ENCODE measurements at regions not wholly inside any gene's neighbourhood (a gene's known extent, or its start where the extent isn't known, plus 50 kb on each side); places are given as distances from the start of the nearest gene placed in this dataset.

GRCh38 chr3:74045000-74045399 is 420.3 kb upstream of the PDZRN3 start:
- Histone ChIP-seq H3K4me1 (no peaks in the 10 kb centered on the region), H3K9me3 (no peaks in the 10 kb centered on the region), H3K4me2 (no peak overlapping the region), H3K4me3 (no peak overlapping the region), H3K27ac (no peak overlapping the region)
- FAIRE-seq (no peak), ATAC-seq (no peak), DNase-seq (ENCODE audit: low read depth in 1 of 2, low spot score in 1 of 2) (no peak)
- POLR2A ChIA-PET, result no interaction called here
- 37% methylated on average over 2 of the region's 2 CpGs for WGBS (ENCODE audit: missing lambda C conversion rate)
- TF ChIP-seq USF2 (IDR thresholded peaks at IDR 0.05), result no peak
- no peak for TF ChIP-seq RAD21 (conservative IDR thresholded peaks at IDR 0.05 in 1 of 2, IDR thresholded peaks at IDR 0.05 in 1 of 2)
- no peak for TF ChIP-seq RNF2 (IDR thresholded peaks at IDR 0.05; ENCODE audit: borderline replicate concordance, low read depth)
- no peak for TF ChIP-seq FOSB (CRISPR knock-in tag; IDR thresholded peaks at IDR 0.05)
- no peak for TF ChIP-seq HOXB5 (CRISPR knock-in tag; IDR thresholded peaks at IDR 0.05)
- no peak for TF ChIP-seq SREBF2 (IDR thresholded peaks at IDR 0.05)
- TF ChIP-seq PBX3 (IDR thresholded peaks at IDR 0.05), result no peak
- TF ChIP-seq NFE2L2 (conservative IDR thresholded peaks at IDR 0.05; ENCODE audit: low read length), result no peak
- TF ChIP-seq ESRRA (IDR thresholded peaks at IDR 0.05; ENCODE audit: borderline replicate concordance, low read length), result no peak
- TF ChIP-seq MAX (IDR thresholded peaks at IDR 0.05), result no peak
- no peak for TF ChIP-seq JUN (IDR thresholded peaks at IDR 0.05)
- no peak for TF ChIP-seq CBX8 (IDR thresholded peaks at IDR 0.05)
- no peak for TF ChIP-seq MAFK (IDR thresholded peaks at IDR 0.05; ENCODE audit: partially characterized antibody)
- TF ChIP-seq RFX5 (IDR thresholded peaks at IDR 0.05), result no peak
- no peak for TF ChIP-seq REST (IDR thresholded peaks at IDR 0.05)
- TF ChIP-seq MAZ (IDR thresholded peaks at IDR 0.05; ENCODE audit: borderline replicate concordance, low read depth, low read length), result no peak
- CTCF ChIA-PET, result no interaction called here

- Histone ChIP-seq H3K4me2 (no peak overlapping the region), H3K4me3 (no peak overlapping the region), H3K9me3 (no peaks in the 10 kb centered on the region), H3K27ac (no peak overlapping the region), H3K4me1 (no peaks in the 10 kb centered on the region)
- DNase-seq (ENCODE audit: low read depth in 1 of 2, low spot score in 1 of 2) (no peak), FAIRE-seq (no peak), ATAC-seq (no peak)
- WGBS (ENCODE audit: missing lambda C conversion rate), result under 1% methylated on average over 6 of the region's 6 CpGs
- ChIA-PET CTCF (no interaction called here), POLR2A (no interaction called here)
- TF ChIP-seq HMGXB4 (CRISPR knock-in tag; IDR thresholded peaks at IDR 0.05; ENCODE audit: borderline replicate concordance) (no peak), BHLHE40 (IDR thresholded peaks at IDR 0.05; ENCODE audit: low read depth, low read length) (no peak), HOXB13 (CRISPR knock-in tag; IDR thresholded peaks at IDR 0.05; ENCODE audit: low read depth) (no peak)
Observed at GRCh38 chr3:74041068-74041675, 416.4 kb upstream of the PDZRN3 start.
